Inflammatory macrophage treated with lipopolysaccharide for 1 hour (primary cell): ENCODE measurements at regions not wholly inside any gene's neighbourhood (a gene's known extent, or its start where the extent isn't known, plus 50 kb on each side); places are given as distances from the start of the nearest gene placed in this dataset.

ENCODE experiments used
- DNase-seq, 2 donors: peaks; one replicate each; pipeline ENCODE4 v3.0.0-alpha.2; 2020 to 2022

DNA sequence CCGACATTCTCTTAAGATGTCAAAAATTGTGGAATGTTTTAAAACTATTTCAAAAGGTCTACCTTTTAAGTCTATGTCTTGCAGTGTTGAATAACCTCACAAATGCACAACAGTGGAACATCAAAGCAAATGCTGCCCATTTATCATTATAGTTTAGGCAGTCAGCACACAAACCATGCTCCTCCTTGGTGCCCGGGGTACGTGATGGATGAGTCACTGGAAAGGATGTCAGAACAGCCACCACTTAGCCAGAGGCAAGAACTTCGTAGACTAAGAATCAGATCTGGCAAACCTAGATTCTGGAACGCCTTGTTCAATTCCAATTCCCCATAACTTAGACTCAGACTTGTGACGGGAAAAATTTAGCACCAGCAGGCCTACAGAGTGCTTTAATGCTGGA lies 343.6 kb downstream of the FGF9 start:
- DNase-seq = no peak

GRCh38 chr13:22017226-22017625 lies 346.4 kb downstream of the FGF9 start:
- peak; percentile 29 to 32 for DNase-seq

GRCh38 chr13:22018076-22018835 lies 347.4 kb downstream of the FGF9 start:
- no peak for DNase-seq

GRCh38 chr13:22018836-22019210 lies 347.9 kb downstream of the FGF9 start:
- DNase-seq = no peak

GRCh38 chr13:22024381-22024994 lies 353.6 kb downstream of the FGF9 start:
- no peak for DNase-seq

- no peak for DNase-seq
These were observed 356.7 kb downstream of the FGF9 start for GRCh38 chr13:22027566-22027965.

DNA sequence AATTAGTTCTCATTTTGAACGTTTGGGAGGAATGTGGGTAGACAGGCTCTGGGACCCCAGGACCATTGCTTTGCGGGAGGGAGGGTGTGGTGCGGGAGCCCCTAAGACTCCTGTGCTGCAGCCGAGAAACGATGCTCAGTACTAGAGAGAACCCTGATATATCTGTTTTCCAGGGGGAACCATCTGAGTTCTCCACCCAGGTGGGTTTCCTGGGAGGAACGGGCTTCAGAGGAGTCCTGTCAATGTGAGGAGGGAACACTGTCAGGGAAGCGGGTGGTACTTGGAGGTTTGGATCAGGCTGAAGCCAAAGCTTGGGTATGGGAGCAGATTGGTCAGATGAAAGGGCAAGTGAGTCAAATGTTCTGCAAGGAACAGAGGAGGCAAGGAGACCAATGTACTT lies 358.0 kb downstream of the FGF9 start:
- no peak for DNase-seq

DNA sequence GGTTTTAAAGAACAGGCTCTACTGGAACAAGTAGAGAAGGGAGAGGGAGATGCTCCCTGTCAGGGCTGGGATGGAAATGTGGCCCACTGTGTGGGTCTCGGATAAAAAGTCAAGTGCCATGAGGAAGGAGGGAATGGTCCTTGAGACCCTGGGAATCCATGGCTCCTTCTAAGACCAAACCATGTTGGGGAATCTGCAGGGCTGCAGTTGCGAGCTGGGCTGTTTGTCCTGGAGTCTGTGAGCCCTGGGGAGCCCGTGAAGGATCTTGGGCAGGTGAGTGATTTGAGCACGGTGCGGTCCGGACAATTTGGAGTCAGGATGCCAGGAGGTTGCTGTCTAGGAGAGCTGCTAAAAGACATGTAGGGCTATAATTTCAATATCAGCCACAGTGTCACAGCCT lies 359.4 kb downstream of the FGF9 start:
- no peak for DNase-seq

GRCh38 chr13:22031702-22032286 lies 360.9 kb downstream of the FGF9 start:
- no peak for DNase-seq

GRCh38 chr13:22032905-22033304 lies 362.0 kb downstream of the FGF9 start:
- no peak for DNase-seq

- no peak for DNase-seq
These were observed 369.1 kb downstream of the FGF9 start for GRCh38 chr13:22039961-22040360.

- peak; percentile 5 to 47 for DNase-seq
These were observed 370.0 kb downstream of the FGF9 start for GRCh38 chr13:22040810-22041364.

DNA sequence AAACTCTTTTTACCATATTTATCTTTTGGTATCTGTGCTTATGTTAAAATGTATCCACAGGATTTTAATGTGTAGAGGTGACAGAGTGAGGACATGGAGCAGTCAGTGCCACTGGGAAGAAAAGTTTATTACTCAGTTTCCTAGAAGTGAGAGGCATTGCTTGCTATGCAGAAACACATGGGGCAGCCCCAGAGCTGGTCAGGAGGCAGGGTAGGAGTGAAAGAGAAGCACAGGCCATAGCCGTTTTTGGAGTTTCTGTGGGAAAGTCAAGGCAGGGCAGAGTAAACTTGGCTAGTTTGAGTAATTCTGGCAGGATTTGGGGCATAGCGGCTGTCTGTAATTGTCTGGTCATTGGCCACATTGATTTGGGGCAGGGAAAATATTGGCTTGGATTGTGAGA lies 370.9 kb downstream of the FGF9 start:
- DNase-seq = no peak

GRCh38 chr13:22047082-22047784 lies 376.4 kb downstream of the FGF9 start:
- no peak for DNase-seq

GRCh38 chr13:22047785-22048104 lies 376.9 kb downstream of the FGF9 start:
- DNase-seq = no peak

DNA sequence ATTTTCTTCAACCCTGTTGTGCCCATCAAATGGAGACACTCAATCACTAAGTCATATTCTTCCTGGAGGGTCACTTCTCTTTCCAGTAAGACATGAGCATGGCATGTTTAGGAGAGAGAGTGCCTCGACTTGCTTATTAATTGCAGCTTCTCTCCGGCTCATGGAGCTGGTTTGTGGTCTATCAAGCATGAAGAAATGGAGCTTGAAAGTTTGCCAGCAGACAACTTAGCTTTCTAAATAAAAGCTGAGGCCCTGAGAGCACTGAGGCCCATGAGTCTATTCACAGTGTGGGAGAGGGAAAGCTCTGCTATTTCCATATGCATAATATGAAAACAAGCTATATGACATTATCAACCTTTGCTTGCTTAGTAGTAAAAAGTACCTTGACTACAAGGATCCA lies 378.5 kb downstream of the FGF9 start:
- DNase-seq = no peak

DNA sequence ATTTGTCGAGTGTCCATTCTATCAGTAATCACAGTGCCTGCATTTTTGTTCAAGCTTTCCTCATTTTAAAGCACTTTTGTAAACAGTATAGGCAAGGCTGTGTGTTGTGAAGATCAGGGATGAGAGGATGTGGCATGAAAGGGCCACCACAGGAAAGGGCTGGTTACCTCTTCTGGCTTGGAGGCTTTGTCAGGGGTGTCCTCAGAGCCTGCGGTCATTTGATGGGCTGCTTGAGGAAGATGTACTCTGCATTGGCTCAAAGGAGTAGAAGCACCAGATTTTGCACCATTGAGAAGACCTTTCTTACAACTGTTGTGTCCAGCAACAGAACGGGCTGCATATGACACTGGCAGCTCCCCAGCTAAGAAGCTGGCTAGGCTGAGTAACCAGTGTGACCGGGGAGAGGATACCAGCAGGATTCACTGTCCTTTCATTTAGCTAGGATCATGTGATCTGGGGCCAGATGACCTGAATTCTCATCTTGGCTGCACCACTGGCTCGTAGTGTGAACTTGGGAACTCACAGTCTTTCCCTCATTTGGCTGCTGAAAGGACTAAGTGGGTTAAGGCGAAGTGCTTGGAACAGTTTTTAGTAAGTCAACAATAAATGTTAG lies 380.2 kb downstream of the FGF9 start:
- no peak for DNase-seq

DNA sequence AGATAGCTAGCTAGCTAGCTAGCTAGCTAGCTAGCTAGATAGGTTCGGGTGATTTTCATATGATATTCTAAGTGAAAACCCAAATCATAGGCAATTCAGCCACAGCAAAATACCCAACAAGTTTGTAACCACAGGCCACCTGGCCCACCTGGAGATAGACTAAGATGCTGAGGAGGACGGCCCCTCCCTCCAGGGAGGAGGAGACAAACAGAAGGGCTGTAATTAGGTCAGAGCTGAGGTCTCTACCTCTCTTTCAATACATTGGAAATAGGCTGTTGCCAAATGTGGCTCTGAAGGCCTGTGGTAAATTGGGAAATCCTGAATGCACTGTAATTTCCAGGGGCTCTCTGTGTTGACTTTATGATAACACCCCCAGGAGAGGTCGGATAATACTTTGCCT lies 382.2 kb downstream of the FGF9 start:
- DNase-seq = no peak

DNA sequence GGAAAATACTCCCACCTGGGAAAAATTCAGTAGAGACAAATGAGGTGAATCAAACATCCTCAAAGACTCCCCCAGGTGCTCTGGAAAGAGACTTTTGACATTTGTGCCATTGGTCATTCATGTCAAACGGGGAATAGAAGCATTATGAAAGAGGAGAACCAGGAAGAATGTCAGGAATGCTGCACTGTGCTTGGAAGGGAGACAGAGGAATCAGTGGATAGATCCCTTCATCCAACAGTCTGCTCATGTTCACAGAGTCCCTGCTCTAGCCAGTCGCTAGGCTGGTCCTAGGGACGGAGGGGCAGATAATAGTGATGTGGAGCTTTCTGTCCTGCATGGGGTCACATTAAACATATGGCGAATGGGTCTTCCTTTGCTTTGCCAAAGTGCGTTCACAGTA lies 384.4 kb downstream of the FGF9 start:
- no peak for DNase-seq

GRCh38 chr13:22060187-22060586 lies 389.3 kb downstream of the FGF9 start:
- no peak for DNase-seq

- DNase-seq = no peak
These were observed 390.5 kb downstream of the FGF9 start for GRCh38 chr13:22061371-22061805.

DNA sequence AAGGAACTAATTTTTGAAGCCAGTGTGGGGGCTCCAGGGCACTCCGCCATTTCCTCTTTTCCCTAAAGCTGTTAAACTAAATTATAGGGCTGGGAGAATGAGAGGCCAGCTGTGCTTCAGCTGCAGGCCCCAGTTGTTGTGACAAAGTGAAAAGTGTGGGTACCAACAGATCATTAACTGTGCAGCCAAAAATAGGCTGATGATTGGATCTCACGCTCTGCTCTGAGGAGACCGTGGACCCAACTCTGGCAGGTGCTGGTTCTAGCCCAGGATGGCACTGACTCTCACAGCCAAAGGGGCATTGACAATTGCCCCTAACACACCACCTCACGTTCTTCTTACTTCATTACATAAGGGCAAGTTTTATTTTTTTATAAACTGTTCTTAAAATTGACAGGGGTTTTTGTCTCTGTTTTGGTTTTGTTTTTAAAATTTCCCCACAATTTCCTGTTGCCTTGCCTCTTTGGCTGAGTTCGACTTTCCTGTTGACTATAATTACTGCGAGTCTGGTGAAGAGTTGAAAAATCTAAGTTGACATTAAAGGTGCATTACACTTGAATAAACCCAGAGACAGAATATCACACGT lies 391.0 kb downstream of the FGF9 start:
- DNase-seq = no peak
